Limb (tissue), 2 donors: ENCODE measurements at regions not wholly inside any gene's neighbourhood (a gene's known extent, or its start where the extent isn't known, plus 50 kb on each side); places are given as distances from the start of the nearest gene placed in this dataset.

Experiments used
- DNase-seq, 2 donors: peaks; one replicate each; pipeline ENCODE4 v3.0.0-alpha.2; 2016; ENCODE audit errors: extremely low spot score in 2 of 2

- no peak for DNase-seq
These were observed 393.0 kb upstream of the PLXNA2 start for GRCh38 chr1:208637181-208637580.

- DNase-seq = no peak
These were observed 395.2 kb upstream of the PLXNA2 start for GRCh38 chr1:208639382-208639781.

- no peak for DNase-seq
These were observed 396.1 kb upstream of the PLXNA2 start for GRCh38 chr1:208640295-208640694.

DNA sequence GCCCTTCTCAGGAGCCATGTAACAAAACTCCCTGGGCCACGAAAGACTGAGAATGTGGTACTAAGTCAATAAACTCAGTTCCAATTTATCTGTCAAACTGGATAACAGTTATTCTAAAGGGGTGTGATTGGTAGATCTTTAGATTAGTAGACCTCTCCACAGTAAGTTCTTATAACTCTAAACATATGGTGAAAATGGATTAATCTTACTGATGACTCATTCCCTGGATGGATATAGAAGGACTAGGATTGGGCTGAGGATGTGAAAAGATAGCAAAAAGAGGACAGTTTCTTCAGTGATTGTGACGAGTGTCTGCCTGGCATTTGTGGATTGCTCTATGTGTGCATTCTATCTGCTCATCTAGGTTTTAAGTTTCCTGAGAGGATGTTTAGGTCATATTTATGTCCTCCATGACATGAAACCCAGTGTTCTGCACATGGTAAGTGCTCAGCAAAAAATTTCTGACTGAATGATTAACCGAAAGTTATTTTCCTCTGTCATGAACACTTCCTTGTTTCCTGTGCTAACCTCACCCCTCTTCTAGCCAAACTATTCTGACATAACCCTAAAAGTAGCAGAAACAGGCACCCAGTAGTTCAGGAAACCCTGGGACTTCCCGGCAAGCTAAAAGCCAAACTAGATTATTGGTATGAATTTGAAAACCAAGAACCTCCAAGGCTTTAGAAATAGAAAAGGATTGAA lies 397.5 kb upstream of the PLXNA2 start:
- DNase-seq = no peak

GRCh38 chr1:208643005-208643597 lies 398.9 kb upstream of the PLXNA2 start:
- peak; percentile 13 to 60 for DNase-seq

DNA sequence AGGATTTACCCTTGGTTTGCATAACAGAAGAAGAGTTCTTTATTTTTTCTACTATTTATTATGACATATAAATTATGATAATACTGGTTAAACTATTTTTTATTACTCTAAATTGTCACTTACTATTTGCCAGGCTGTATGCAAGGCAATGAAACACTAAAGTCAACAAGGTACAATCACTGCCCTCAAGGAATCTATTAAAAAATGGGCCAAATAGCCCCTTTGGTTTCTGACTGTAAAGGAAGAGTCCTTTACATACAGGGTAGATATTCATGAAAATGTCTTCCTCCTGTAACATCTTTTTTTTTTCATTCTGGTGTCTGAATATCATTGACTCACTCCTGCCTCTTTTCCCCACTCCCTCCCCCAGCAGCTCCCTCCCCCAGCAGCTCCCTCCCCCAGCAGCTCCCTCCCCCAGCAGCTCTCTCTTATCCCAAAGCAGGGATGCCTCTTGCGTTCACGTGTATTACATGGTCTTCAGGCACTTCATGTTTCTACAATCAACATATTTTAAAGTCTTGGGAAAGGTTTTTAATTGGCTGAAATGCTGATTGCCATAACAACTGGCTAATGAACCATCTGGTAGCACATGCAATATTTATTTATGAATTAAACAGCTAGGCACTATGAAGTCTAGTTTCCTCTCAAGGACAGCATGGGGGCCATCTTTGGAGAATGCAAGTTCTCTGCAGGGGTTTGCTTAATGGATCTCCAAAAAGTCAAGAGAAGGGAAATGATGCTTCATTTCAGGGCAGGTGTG lies 400.4 kb upstream of the PLXNA2 start:
- no peak for DNase-seq

- no peak for DNase-seq
These were observed 402.2 kb upstream of the PLXNA2 start for GRCh38 chr1:208646431-208646830.

- no peak for DNase-seq
These were observed 404.0 kb upstream of the PLXNA2 start for GRCh38 chr1:208648146-208648545.

GRCh38 chr1:208652296-208653160 lies 408.3 kb upstream of the PLXNA2 start:
- peak; percentile 70 to 90 for DNase-seq

DNA sequence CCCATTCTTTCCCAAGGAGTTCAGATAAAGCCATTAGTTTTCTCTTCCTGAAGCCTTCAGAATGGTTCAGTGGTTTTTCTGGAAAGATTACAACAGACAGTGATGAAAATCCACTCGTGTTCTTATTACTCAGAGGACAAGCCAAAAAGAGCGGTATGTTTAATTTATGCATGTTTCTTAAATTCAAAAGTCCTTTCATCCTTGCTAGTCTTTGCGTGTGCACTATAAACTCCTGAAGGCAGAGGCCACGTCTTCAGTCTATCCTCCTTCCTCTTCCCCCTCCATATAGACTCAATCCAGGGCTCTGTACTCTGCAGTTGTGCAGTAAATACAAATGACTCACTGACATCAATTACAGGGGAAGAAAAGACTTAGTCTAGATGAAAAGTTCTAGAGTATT lies 409.2 kb upstream of the PLXNA2 start:
- no peak for DNase-seq

DNA sequence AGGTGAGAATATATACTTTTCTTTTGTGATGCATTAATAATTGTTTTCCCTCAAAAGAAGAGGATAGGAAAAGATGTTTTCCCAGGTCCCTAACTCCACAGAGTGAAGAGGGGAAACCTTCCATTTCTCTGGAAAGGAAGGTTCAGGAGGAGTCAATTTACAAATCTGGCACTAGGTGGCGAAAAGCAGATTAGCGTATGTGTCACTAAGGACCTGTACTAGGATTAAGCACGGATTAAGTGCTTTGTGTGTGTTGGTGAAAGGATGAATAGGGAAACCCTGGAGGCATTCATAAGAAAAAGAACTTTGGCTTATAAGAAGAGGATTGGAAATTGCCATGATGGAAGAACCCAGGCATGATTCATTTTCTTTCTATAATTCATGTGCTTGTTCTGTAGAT lies 410.1 kb upstream of the PLXNA2 start:
- DNase-seq = no peak

- no peak for DNase-seq
These were observed 421.8 kb upstream of the PLXNA2 start for GRCh38 chr1:208665936-208666335.

- DNase-seq = no peak
These were observed 424.8 kb upstream of the PLXNA2 start for GRCh38 chr1:208668991-208669390.

- DNase-seq = no peak
These were observed 426.6 kb upstream of the PLXNA2 start for GRCh38 chr1:208670778-208671177.

GRCh38 chr1:208681878-208682663 lies 437.9 kb upstream of the PLXNA2 start:
- DNase-seq = no peak

DNA sequence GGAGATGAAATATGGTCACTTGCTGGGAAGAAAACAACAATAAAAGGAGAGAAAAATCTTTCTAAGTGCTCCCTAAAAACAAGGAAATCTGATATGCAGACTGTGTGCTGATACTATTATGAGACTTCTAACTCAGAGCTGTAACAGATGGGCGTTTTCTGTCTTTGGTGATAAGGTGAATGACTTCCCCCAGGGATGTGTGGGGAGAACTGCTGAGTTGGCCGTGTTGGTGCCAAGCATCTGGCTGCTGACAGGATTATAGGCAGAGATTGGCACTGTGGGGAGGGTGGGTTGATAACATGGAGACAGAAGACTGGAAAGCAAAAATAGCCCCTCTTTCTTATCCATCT lies 438.5 kb upstream of the PLXNA2 start:
- DNase-seq = no peak

GRCh38 chr1:208683141-208683540 lies 439.0 kb upstream of the PLXNA2 start:
- DNase-seq = no peak

GRCh38 chr1:208684192-208684591 lies 440.0 kb upstream of the PLXNA2 start:
- DNase-seq = no peak

DNA sequence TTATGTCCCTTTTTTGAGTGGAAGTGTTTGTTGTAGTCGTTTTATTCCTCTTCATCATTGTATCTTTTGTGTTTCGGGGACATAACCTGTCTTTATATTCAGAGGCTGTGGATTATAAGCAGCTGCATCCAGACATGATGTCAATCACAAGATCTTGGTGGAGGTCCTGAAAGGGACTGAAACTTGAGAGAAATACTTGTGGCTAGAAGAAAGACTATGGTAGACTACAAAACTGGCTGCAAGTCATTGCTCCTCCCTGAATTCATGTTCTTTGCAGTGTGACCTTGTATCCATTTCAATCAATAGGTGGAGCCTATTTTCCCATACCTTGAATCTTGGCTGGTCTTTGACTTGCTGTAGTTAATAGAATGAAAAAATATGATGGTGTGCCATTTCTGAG lies 442.4 kb upstream of the PLXNA2 start:
- no peak for DNase-seq

- DNase-seq = no peak
These were observed 444.6 kb upstream of the PLXNA2 start for GRCh38 chr1:208688656-208689315.

- DNase-seq = no peak
These were observed 446.8 kb upstream of the PLXNA2 start for GRCh38 chr1:208691012-208691411.
